ENCODE measurements at regions not wholly inside any gene's neighbourhood (a gene's known extent, or its start where the extent isn't known, plus 50 kb on each side); places are given as distances from the start of the nearest gene placed in this dataset.
"Not testable (repeated sequence)": the region's sequence is repeated elsewhere in the genome, so short reads cannot be mapped to it uniquely, and the experiment has no call there.

DNA sequence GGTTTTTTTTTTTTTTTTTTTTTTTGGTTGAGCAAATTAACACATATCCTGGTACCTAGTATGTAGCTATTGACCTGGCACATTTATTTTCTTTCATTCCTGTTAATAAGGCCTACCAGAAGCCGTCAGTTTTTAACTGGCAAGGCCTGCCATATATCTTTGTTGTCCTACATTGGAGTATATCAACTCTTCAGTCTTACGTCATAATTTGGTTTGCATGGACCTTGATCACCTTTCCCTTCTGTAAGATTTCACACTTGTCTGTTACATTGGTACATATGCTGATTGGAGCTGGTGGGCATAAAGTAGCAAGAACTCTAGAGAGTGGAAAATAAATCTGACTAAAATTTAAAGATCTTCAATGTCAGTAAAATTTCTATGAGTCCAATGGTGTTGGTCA, 1658.0 kb downstream of the C4orf33 start:
- DNase-seq (ENCODE audit: low read depth), result no peak

DNA sequence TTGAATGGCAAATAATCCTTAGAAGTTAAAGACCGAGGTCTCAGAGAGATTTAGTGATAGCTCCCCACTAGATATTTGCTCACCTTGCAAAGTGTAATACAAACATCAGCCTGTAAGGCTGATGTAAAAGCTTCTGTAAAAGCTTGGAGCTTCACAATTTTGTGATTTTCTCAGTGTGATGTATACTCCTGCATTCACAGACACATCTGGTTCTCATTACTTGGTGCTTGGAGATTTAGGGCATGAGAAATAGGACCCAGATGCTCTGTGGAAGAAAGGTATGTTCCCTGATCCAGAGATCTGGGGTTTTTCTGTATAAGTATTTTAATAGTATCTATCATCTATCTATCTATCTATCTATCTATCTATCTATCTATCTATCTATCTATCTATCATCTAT, 1664.3 kb downstream of the C4orf33 start:
- DNase-seq (ENCODE audit: low read depth), result no peak

DNA sequence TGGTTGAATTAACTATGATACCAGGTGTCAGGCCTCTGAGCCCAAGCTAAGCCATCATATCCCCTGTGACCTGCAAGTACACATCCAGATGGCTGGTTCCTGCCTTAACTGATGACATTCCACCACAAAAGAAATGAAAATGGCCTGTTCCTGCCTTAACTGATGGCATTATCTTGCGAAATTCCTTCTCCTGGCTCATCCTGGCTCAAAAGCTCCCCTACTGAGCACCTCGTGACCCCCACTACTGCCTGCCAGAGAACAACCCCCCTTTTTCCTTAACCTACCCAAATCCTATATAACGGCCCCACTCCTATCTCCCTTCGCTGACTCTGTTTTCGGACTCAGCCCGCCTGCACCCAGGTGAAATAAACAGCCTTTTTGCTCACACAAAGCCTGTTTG, 1671.4 kb downstream of the C4orf33 start:
- not testable (repeated sequence) for DNase-seq (ENCODE audit: low read depth)

GRCh38 chr4:130772966-130773365, 1677.0 kb downstream of the C4orf33 start:
- not testable (repeated sequence) for DNase-seq (ENCODE audit: low read depth)

- DNase-seq (ENCODE audit: low read depth), result peak; percentile 23
Measured at GRCh38 chr4:130808492-130808891, 1712.5 kb downstream of the C4orf33 start.

- DNase-seq (ENCODE audit: low read depth), result no peak
Measured at GRCh38 chr4:130812117-130812765, 1716.3 kb downstream of the C4orf33 start.

- DNase-seq (ENCODE audit: low read depth), result no peak
Measured at GRCh38 chr4:130814896-130815295, 1718.9 kb downstream of the C4orf33 start.

- no peak for DNase-seq (ENCODE audit: low read depth)
Measured at GRCh38 chr4:130820448-130820847, 1724.5 kb downstream of the C4orf33 start.

GRCh38 chr4:130825284-130825683, 1729.3 kb downstream of the C4orf33 start:
- no peak for DNase-seq (ENCODE audit: low read depth)

DNA sequence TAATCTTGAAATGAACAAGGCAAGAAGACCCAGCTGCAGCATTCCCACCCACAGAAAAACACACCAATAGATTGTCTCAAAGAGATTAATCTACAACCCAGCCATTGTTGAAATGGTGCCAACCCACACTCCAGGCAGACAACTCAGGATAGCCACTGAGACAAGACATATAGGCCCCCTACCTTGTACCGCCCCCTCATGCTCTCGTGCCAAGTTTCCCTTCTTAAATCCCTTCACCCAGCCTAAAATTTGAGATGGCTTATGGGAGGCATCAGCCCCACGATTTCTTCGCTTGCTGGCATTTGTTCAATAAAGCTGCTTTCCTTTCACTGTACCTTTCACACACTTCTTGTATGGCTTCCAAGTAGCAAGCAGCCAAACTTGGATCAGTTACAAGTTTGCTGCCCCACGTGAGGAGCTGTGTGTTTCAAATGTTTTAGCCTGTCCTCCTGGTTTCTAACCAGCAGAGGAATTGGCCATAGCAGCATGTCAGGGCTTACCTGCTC, 1754.1 kb downstream of the C4orf33 start:
- DNase-seq (ENCODE audit: low read depth), result peak; percentile 45

DNA sequence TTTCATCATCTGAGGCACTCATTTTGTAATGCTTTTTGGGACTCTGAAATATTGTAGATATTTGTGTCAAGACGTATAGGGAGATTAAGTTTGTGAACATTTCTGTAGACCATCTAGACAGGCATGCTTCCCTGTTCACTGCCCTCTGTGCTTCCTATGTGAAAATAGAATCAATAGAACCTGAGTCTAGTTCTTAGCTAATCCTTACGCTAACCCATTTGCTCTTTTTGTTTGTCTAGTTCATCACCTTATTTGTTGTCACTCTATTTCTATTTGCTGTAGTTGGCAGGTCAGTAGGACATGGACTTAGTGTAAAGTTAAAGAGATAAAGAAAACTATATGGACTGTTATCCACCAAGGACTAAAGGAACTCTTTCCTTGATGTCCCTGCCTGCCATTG, 1755.2 kb downstream of the C4orf33 start:
- no peak for DNase-seq (ENCODE audit: low read depth)

- DNase-seq (ENCODE audit: low read depth), result no peak
Measured at GRCh38 chr4:130851932-130852331, 1756.0 kb downstream of the C4orf33 start.

GRCh38 chr4:130855533-130855932, 1759.6 kb downstream of the C4orf33 start:
- DNase-seq (ENCODE audit: low read depth), result no peak

GRCh38 chr4:130859991-130860390, 1764.0 kb downstream of the C4orf33 start:
- DNase-seq (ENCODE audit: low read depth), result no peak

DNA sequence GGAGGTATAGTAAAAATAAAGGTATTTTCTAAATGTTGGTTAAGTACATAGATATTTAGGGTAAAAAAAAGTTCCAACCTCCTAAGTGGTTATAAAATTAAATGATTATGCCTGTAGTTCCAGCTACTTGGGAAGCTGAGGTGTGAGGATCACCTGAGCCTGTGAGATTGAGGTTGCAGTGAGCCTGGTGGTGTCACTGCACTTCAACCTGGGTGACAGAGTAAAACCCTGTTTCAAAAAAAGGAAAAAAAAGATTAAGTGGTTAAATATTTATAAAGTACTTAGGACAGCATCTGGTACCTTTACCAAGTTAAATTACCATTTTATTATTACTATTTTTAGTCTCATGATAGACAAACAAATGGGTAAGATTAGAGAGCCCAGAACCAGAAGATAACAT, 1801.0 kb downstream of the C4orf33 start:
- no peak for DNase-seq (ENCODE audit: low read depth)

- DNase-seq (ENCODE audit: low read depth), result peak; percentile 47
Measured at GRCh38 chr4:130901321-130901720, 1805.4 kb downstream of the C4orf33 start.

DNA sequence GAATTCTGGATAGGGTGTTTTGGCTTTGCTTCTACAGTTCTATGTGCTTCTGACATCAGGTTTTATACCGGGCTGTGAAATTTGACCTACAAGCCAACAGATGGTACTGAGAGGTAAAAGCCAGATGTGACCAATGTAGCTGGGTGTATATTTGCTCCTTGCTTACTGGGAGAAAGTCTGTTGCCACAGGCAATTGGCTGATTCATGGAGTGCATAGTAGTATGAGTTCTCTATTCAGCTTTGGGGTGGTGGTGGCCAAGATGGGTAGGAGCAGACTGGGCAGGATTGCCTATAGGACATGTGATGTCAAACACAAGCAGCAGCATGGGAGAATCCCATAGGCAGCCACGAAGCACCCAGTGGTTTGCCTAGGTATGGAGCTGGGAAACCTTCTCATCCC, 1827.0 kb downstream of the C4orf33 start:
- DNase-seq (ENCODE audit: low read depth), result no peak

GRCh38 chr4:130955520-130955919, 1859.6 kb downstream of the C4orf33 start:
- DNase-seq (ENCODE audit: low read depth), result no peak

- DNase-seq (ENCODE audit: low read depth), result no peak
Measured at GRCh38 chr4:130985371-130985770, 1889.4 kb downstream of the C4orf33 start.

GRCh38 chr4:130995988-130996387, 1900.0 kb downstream of the C4orf33 start:
- DNase-seq (ENCODE audit: low read depth), result no peak

- no peak for DNase-seq (ENCODE audit: low read depth)
Measured at GRCh38 chr4:131001371-131001770, 1905.4 kb downstream of the C4orf33 start.

DNA sequence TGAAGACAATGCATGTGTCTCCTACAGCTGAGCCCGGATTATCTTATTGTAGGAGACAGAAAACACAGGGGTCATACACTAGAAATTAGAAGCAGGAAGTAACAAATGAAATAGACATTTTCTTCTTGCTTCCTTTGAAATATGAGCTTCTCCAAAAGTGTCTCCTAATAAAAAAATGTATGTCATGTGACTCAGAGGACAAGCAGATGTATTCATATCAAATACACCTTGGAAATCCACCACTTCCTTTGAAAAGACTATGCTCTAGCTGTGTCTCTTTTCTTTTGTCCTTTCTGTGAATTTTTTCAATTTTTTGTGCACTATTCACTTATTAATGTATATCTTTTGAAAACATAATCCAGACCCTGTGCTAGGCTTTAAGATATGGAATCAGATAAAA, 1906.2 kb downstream of the C4orf33 start:
- DNase-seq (ENCODE audit: low read depth), result no peak

- DNase-seq (ENCODE audit: low read depth), result no peak
Measured at GRCh38 chr4:131006388-131006787, 1910.4 kb downstream of the C4orf33 start.

- DNase-seq (ENCODE audit: low read depth), result not testable (repeated sequence)
Measured at GRCh38 chr4:131011961-131012360, 1916.0 kb downstream of the C4orf33 start.

Measured in renal cortical epithelial cell (primary cell).